Activated naive CD4-positive, alpha-beta T cell treated with Interleukin-2 at 50 U/mL for 16 hours (primary cell): ENCODE measurements at regions not wholly inside any gene's neighbourhood (a gene's known extent, or its start where the extent isn't known, plus 50 kb on each side); places are given as distances from the start of the nearest gene placed in this dataset.
"Not testable (repeated sequence)": the region's sequence is repeated elsewhere in the genome, so short reads cannot be mapped to it uniquely, and the experiment has no call there.

ENCODE experiments used
- DNase-seq: peaks from one replicate; pipeline ENCODE4 v3.0.0-alpha.2; 2020

GRCh38 chr11:82533628-82534327 lies 199.9 kb downstream of the FAM181B start:
- no peak for DNase-seq

GRCh38 chr11:82529936-82530335 lies 203.7 kb downstream of the FAM181B start:
- no peak for DNase-seq

DNA sequence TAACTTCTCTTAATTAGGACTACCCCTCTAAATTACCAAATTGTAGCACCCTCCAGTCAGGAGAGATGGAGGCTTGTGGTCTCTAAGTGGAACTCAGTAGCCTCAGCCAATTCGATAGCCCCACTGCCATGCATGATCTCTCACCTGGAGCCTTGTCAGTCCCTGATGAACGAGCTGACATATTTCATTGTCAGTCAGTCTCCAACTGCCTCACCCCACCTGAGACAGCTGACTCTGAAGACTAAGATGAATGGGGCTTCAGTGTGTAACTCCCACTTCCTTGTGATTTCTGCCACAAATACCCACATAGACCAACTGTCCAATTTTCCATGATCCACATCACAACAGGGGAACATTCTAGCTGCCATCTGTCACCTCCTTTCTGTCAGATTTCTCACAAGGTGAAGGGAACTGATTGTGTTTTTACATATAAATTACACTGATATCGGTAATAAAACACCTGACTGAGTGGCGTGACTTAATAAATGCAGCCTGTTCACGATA lies 206.5 kb downstream of the FAM181B start:
- no peak for DNase-seq

DNA sequence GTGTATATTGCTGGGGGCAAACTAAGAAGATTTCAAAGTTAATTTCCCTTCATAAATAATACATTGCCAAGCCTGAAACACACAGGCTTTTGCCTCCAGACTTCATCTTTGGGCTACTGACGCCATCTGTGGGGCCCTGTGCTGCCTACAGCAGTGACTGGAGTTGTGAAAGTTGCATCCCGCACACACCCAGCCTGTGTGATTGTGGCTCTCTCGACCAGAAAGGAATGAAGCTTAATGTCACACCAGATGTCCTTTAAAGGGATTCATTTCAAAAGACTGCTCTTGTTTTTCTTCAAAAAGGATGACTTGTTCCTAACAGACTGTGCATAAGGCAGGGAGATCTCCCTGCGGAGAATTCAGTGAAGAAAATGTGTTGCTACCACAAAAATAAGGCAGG lies 210.5 kb downstream of the FAM181B start:
- no peak for DNase-seq

DNA sequence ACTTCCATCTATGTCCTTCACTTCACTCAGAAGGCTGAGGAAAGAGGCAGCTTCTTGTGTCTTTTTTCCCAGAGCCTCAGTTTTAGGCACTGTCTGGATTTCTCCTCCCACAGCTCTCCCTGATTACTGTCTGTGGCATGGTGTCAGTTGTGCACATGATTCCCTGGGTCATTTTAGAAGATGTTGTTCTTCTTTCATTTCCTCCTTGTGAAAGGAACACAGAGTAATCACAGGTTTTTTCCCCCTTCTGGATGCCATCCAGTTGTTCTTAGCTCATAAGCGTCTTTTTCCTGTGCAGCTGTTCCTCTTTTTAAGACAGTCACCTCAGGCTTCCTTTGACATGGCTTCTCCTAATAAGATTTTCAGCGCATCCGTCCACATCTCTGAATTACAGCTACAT lies 212.2 kb downstream of the FAM181B start:
- DNase-seq = no peak

- no peak for DNase-seq
Measured at GRCh38 chr11:82507288-82507687, 226.4 kb downstream of the FAM181B start.

DNA sequence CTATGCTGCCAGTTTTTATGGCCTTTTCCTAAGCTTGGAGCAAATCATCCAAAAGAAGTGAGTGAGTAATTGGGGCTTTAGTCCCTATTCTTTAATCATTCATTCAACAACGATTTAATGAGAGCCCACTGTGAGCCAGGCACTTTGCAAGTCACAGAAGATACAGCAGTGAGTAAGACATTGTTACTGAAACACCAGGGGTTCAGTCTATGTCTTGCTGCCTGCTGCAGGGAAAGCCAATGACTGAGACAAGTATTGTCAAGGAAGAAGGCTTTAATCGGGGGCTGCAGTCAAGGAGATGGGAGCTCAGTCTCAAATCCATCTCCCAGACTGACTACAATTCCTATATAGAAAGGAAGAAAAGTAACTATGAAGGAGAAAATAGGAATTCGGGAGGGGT lies 228.3 kb downstream of the FAM181B start:
- DNase-seq = no peak

GRCh38 chr11:82501174-82501573 lies 232.5 kb downstream of the FAM181B start:
- DNase-seq = not testable (repeated sequence)

GRCh38 chr11:82494988-82495432 lies 238.7 kb downstream of the FAM181B start:
- no peak for DNase-seq

GRCh38 chr11:82474876-82475275 lies 258.8 kb downstream of the FAM181B start:
- DNase-seq = no peak

- DNase-seq = no peak
Measured at GRCh38 chr11:82465481-82465880, 268.2 kb downstream of the FAM181B start.

- DNase-seq = no peak
Measured at GRCh38 chr11:82462608-82463242, 270.9 kb downstream of the FAM181B start.

DNA sequence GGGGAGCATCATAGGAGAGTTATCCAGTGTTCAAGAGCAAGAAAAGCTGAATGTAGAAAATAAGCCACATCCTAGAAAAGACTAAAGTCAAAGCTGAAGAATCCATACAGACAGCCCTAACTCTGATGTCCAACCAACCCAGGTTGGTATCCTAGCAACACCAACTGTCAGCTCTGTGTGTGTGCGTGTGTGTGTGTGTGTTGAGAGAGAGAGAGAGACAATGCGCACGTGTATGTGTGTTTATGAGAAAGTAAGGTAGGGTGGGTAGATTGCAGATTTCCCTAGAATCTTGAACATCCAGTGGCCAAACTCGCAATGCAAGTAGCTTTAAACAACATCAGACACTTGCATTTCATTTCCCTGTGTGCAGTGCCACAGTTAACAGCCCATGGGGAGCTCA lies 274.9 kb downstream of the FAM181B start:
- no peak for DNase-seq

DNA sequence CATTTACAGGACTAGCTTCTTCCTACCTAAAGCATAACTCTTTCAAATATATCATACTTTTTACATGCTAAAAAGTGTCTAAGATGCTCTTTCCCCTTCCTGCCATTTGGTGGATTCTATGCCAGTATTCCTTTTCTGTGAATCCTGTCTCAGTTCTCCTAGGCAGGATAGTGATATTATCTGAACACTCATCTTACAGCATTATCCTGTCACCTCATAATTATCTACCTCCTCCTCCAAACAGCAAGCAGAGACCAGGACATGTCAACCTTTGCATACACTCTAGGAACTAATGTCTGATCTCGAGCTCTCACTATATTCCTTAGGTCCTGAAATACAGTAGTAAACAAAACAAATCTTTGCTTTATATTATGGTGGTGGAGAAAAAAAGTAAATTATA lies 275.5 kb downstream of the FAM181B start:
- DNase-seq = no peak

- DNase-seq = no peak
Measured at GRCh38 chr11:82450996-82451395, 282.7 kb downstream of the FAM181B start.

- no peak for DNase-seq
Measured at GRCh38 chr11:82406611-82407010, 327.1 kb downstream of the FAM181B start.

- DNase-seq = no peak
Measured at GRCh38 chr11:82405421-82405820, 328.2 kb downstream of the FAM181B start.

- no peak for DNase-seq
Measured at GRCh38 chr11:82404981-82405380, 328.7 kb downstream of the FAM181B start.

GRCh38 chr11:82403640-82404305 lies 329.9 kb downstream of the FAM181B start:
- no peak for DNase-seq

- no peak for DNase-seq
Measured at GRCh38 chr11:82398300-82398815, 335.3 kb downstream of the FAM181B start.

DNA sequence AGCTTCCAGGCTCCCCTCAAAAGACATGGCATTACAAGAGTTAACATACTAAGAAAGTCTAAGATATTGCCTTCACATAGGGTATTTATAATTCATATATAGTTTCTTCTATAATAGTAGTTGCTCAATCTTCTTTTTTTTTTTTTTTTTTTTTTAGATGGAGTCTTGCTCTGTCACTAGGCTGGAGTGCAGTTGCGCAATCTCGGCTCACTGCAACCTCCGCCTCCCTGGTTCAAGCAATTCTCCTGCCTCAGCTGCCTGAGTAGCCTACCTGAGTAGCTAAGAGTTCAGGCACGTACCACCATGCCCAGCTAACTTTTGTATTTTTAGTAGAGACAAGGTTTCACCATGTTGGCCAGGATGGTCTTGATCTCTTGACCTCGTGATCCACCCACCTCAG lies 337.0 kb downstream of the FAM181B start:
- DNase-seq = not testable (repeated sequence)

DNA sequence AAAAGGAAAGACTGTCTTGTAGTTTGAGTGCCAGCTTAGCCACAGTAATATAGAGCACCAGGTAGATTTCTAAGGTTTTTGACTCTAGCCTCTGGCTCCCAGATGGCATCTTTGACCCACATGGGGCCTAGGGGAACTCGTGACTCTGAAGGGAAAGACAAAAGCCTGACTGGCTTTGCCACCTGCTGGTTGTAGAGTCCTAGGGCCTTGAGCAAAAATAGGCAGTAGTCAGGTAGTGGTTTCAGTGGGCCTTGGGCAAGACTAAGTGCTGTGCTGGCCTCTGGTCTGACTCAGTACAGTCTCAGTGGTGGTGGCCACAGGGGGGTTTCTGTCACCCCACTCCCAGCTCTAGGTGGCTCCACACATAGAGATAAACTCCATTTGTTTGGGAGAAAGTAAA lies 349.4 kb downstream of the FAM181B start:
- no peak for DNase-seq

DNA sequence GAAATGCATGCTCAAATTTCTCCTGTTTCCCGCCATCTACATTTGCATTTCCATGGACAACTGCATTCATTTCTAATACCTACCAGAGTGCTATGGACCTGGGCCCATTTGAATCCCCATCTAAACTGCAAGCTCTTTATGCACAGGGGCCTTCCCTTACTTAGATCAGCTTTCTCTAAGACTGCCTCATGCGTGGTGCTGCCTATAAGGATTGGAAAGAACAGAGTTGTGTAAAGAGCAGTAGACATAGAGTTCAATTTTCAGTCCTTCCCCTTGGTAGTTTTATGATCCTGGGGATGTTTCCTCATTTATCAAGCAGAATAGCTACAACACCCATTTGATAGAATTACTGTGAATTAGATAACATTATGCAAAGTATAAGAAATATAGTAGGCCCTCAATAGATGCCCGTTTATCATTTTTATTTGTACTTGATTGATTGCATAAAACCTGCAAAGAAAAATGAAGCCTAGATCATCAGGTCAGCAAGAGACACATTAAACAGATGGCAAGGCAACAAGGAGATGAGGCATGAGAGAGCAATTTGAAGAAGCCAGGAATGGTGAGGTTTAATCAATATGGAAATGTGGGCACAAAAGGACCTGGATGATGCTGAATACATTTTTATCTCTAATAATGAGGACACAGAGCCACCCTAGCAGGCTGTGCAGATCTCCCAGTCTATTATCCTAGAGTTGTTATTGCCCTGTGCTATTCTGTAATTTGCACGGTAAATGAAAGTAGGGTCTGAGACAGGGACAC lies 359.7 kb downstream of the FAM181B start:
- no peak for DNase-seq
